ENCODE measurements at regions not wholly inside any gene's neighbourhood (a gene's known extent, or its start where the extent isn't known, plus 50 kb on each side); places are given as distances from the start of the nearest gene placed in this dataset.

DNA sequence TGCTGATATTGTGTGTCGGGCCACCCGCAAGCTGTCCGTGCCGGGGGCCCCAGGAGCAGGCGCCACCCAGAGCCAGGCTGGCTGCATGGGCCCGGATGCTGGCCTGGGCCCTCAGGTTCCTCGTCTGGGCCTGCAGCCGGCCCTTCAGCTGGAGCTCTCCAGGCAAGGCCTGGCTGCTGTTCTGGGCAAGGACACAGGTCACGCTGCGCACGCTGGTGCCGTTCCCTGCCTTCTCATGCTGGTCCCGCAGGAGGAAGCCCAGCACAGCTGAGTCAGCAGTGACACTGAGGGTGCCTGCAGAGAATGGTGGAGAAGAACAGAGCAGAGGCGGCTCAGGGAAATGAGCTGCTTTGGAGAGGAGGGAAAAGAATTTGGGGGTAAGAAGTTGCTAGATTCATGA lies 79.9 kb downstream of the RMI2 start:
- H2AFZ ChIP-seq (ENCODE audit: low read depth, low read length), result no peak overlapping the region
- no peaks in the 10 kb centered on the region for H3K79me2 ChIP-seq (ENCODE audit: control insufficient read depth, insufficient read depth, low read length)
- H4K20me1 ChIP-seq (replicated peaks; ENCODE audit: control insufficient read depth, extremely low read depth, insufficient read depth, low read length), result no peaks in the 10 kb centered on the region
- H3K4me1 ChIP-seq (ENCODE audit: control insufficient read depth, extremely low read depth, insufficient read depth, low read length), result peaks cover 3% of the 10 kb centered on the region
- DNase-seq (ENCODE audit: low read depth, low spot score) (no peak), FAIRE-seq (no peak)
- H3K36me3 ChIP-seq (ENCODE audit: control insufficient read depth in 2 of 2, extremely low read depth in 1 of 2, insufficient read depth in 2 of 2, low read length in 2 of 2), result no peaks in the 10 kb centered on the region
- POLR2A ChIA-PET, result no interaction called here
- H3K4me3 ChIP-seq (replicated peaks in 1 of 3; ENCODE audit: insufficient read depth in 1 of 3, low read depth in 1 of 3, low read length in 3 of 3), result no peak overlapping the region
- intact Hi-C loops (cut with micrococcal nuclease) (no loop called here), dilution Hi-C loops (cut with MboI; ENCODE audit: extremely low pct_ligation_motif_present, low sequenced_read_pairs) (no loop called here)
- H3K4me2 ChIP-seq (ENCODE audit: insufficient read depth, low read length), result no peak overlapping the region
- TF ChIP-seq GATA2 (IDR thresholded peaks at IDR 0.05; ENCODE audit: insufficient read depth, insufficient read length, low read depth, low read length), result no peak
- no peak for TF ChIP-seq CTCF (IDR thresholded peaks at IDR 0.05; ENCODE audit: extremely low read depth in 1 of 2, insufficient read depth in 1 of 2, low read depth in 1 of 2, low read length in 2 of 2)
- no peak for TF ChIP-seq MAX (IDR thresholded peaks at IDR 0.05; ENCODE audit: insufficient read depth, insufficient read length)
- CTCF ChIA-PET, result interaction anchor here (0.6 to 3.7 kb wide), 6 partner anchors 13 to 225 kb away, joined by 3 to 18 read pairs (median 3); no protein-coding TSS in a partner anchor
- no peak overlapping the region for H3K9ac ChIP-seq (replicated peaks; ENCODE audit: extremely low read depth, insufficient read depth, low read length)
- no peaks in the 10 kb centered on the region for H3K9me1 ChIP-seq (replicated peaks; ENCODE audit: control insufficient read depth, extremely low read depth, insufficient read depth, low read length)
- H3K27ac ChIP-seq (ENCODE audit: insufficient read depth, low read depth, low read length), result no peak overlapping the region
- no peaks in the 10 kb centered on the region for H3K9me3 ChIP-seq (replicated peaks; ENCODE audit: control insufficient read depth, insufficient read depth, low read length)
- BruUV-seq (replicated peaks), result no TSS peak
- no peaks in the 10 kb centered on the region for H3K27me3 ChIP-seq (ENCODE audit: control insufficient read depth in 2 of 2, insufficient read depth in 2 of 2, low read length in 2 of 2)

- dilution Hi-C loops (cut with MboI; ENCODE audit: extremely low pct_ligation_motif_present, low sequenced_read_pairs), result no loop called here
- Histone ChIP-seq H3K4me1 (ENCODE audit: control insufficient read depth, extremely low read depth, insufficient read depth, low read length) (no peaks in the 10 kb centered on the region), H2AFZ (ENCODE audit: low read depth, low read length) (no peak overlapping the region), H3K9me3 (replicated peaks; ENCODE audit: control insufficient read depth, insufficient read depth, low read length) (no peaks in the 10 kb centered on the region), H4K20me1 (replicated peaks; ENCODE audit: control insufficient read depth, extremely low read depth, insufficient read depth, low read length) (no peaks in the 10 kb centered on the region), H3K4me3 (replicated peaks in 1 of 3; ENCODE audit: insufficient read depth in 1 of 3, low read depth in 1 of 3, low read length in 3 of 3) (no peak overlapping the region), H3K27me3 (ENCODE audit: control insufficient read depth in 2 of 2, insufficient read depth in 2 of 2, low read length in 2 of 2) (no peaks in the 10 kb centered on the region), H3K9me1 (replicated peaks; ENCODE audit: control insufficient read depth, extremely low read depth, insufficient read depth, low read length) (no peaks in the 10 kb centered on the region), H3K27ac (ENCODE audit: insufficient read depth, low read depth, low read length) (no peak overlapping the region), H3K79me2 (ENCODE audit: control insufficient read depth, insufficient read depth, low read length) (no peaks in the 10 kb centered on the region), H3K36me3 (ENCODE audit: control insufficient read depth in 2 of 2, extremely low read depth in 1 of 2, insufficient read depth in 2 of 2, low read length in 2 of 2) (no peaks in the 10 kb centered on the region), H3K4me2 (ENCODE audit: insufficient read depth, low read length) (no peak overlapping the region), H3K9ac (replicated peaks; ENCODE audit: extremely low read depth, insufficient read depth, low read length) (no peak overlapping the region)
- intact Hi-C loops (cut with micrococcal nuclease), result no loop called here
- TF ChIP-seq POLR2AphosphoS5 (IDR thresholded peaks at IDR 0.05; ENCODE audit: insufficient read depth, low read depth, low read length), result no peak
- TF ChIP-seq EZH2 (IDR thresholded peaks at IDR 0.05; ENCODE audit: borderline replicate concordance, low read depth, low read length, severe bottlenecking), result no peak
- TF ChIP-seq FOS (IDR thresholded peaks at IDR 0.05; ENCODE audit: borderline replicate concordance, insufficient read depth, low read length), result no peak
- TF ChIP-seq MYC (IDR thresholded peaks at IDR 0.05; ENCODE audit: low read depth, low read length), result no peak
- no peak for TF ChIP-seq MAX (IDR thresholded peaks at IDR 0.05; ENCODE audit: insufficient read depth, insufficient read length)
- no peak for TF ChIP-seq JUN (IDR thresholded peaks at IDR 0.05; ENCODE audit: borderline replicate concordance, insufficient read depth, insufficient read length, low read depth)
- no peak for TF ChIP-seq POLR2A (IDR thresholded peaks at IDR 0.05; ENCODE audit: low read depth, low read length)
- TF ChIP-seq CTCF (IDR thresholded peaks at IDR 0.05; ENCODE audit: extremely low read depth in 1 of 2, insufficient read depth in 1 of 2, low read depth in 1 of 2, low read length in 2 of 2), result no peak
- TF ChIP-seq GATA2 (IDR thresholded peaks at IDR 0.05; ENCODE audit: insufficient read depth, insufficient read length, low read depth, low read length), result no peak
- ChIA-PET POLR2A (no interaction called here), CTCF (no interaction called here)
- FAIRE-seq (no peak), DNase-seq (ENCODE audit: low read depth, low spot score) (no peak)
- BruUV-seq (replicated peaks), result no TSS peak
Observed at GRCh38 chr16:11428623-11428953, 83.3 kb downstream of the RMI2 start.
